NCI-H460 (cell line): ENCODE measurements at regions not wholly inside any gene's neighbourhood (a gene's known extent, or its start where the extent isn't known, plus 50 kb on each side); places are given as distances from the start of the nearest gene placed in this dataset.

Experiments used
- DNase-seq: peaks from one replicate; pipeline ENCODE4 v3.0.0-alpha.2; 2016; ENCODE audit warnings: low read depth; ENCODE audit errors: extremely low read depth

- DNase-seq: no peak
These were observed 51.8 kb upstream of the RBPJ start for GRCh38 chr4:26269038-26269437.
